Loucy (cell line): ENCODE measurements at regions not wholly inside any gene's neighbourhood (a gene's known extent, or its start where the extent isn't known, plus 50 kb on each side); places are given as distances from the start of the nearest gene placed in this dataset.

Experiments used
- H2AFZ ChIP-seq: fragments of 200-600 bp; sonication (generic); 2 replicates; pipeline ENCODE4 v1.6.0; 2016; ENCODE audit warnings: antibody characterized with exemption, mild to moderate bottlenecking, low read length, moderate library complexity
- H3F3A ChIP-seq: fragments of 200-600 bp; 2 replicates; pipeline ENCODE4 v1.6.0; 2016; ENCODE audit warnings: antibody characterized with exemption, low read depth, mild to moderate bottlenecking
- H3K27me3 ChIP-seq: fragments of 200-600 bp; sonication (generic); 2 replicates; pipeline ENCODE4 v1.6.1; 2014; ENCODE audit warnings: low read length, mild to moderate bottlenecking; ENCODE audit not compliant: insufficient read depth, poor library complexity, severe bottlenecking
- H3K36me3 ChIP-seq: fragments of 200-600 bp; sonication (generic); 2 replicates; pipeline ENCODE4 v1.6.1; 2016; ENCODE audit warnings: low read length; ENCODE audit not compliant: insufficient read depth
- H3K4me1 ChIP-seq: fragments of 200-600 bp; sonication (generic); 2 replicates; pipeline ENCODE4 v1.5.1; 2014; ENCODE audit warnings: low read length, mild to moderate bottlenecking; ENCODE audit not compliant: insufficient read depth, poor library complexity, severe bottlenecking
- H3K4me2 ChIP-seq: fragments of 200-600 bp; sonication (generic); 2 replicates; pipeline ENCODE4 v1.6.0; 2014; ENCODE audit warnings: antibody characterized with exemption, low read length, low read depth, mild to moderate bottlenecking; ENCODE audit not compliant: poor library complexity, severe bottlenecking
- H3K4me3 ChIP-seq: fragments of 200-600 bp; sonication (generic); 2 replicates; pipeline ENCODE4 v1.5.1; 2014; ENCODE audit warnings: low read length, mild to moderate bottlenecking, mixed read lengths; ENCODE audit not compliant: poor library complexity, severe bottlenecking
- H3K79me2 ChIP-seq: fragments of 200-600 bp; sonication (generic); 2 replicates; pipeline ENCODE4 v1.6.1; 2014; ENCODE audit warnings: low read length; ENCODE audit not compliant: insufficient read depth
- H3K9ac ChIP-seq: fragments of 200-600 bp; sonication (generic); 2 replicates; pipeline ENCODE4 v1.6.0; 2014; ENCODE audit warnings: mild to moderate bottlenecking, low read depth, low read length, moderate library complexity; ENCODE audit not compliant: poor library complexity, severe bottlenecking
- H3K9me2 ChIP-seq: fragments of 200-600 bp; sonication (generic); replicated peaks from 2 replicates; pipeline ENCODE4 v1.6.1; 2016; ENCODE audit warnings: low read depth, low read length, mixed read lengths
- H3K9me3 ChIP-seq: fragments of 200-600 bp; sonication (generic); 2 replicates; pipeline ENCODE4 v1.6.1; 2014; ENCODE audit warnings: mild to moderate bottlenecking, antibody characterized with exemption, low read length, low read depth; ENCODE audit not compliant: insufficient read depth
- H4K20me1 ChIP-seq: fragments of 200-600 bp; sonication (generic); 2 replicates; pipeline ENCODE4 v1.6.0; 2014; ENCODE audit warnings: antibody characterized with exemption, low read length, mild to moderate bottlenecking; ENCODE audit not compliant: insufficient read depth, poor library complexity, severe bottlenecking
- EZH2phosphoT487 ChIP-seq: fragments of 200-600 bp; IDR thresholded peaks from 2 replicates; pipeline ENCODE4 v1.6.1; 2018; ENCODE audit warnings: antibody characterized with exemption, mild to moderate bottlenecking, moderate library complexity, borderline replicate concordance
- TF ChIP-seq, protein P1 (sequence below): fragments of 200-600 bp; sonication (generic); conservative IDR thresholded peaks from 2 replicates; pipeline ENCODE4 v1.5.1; 2014; ENCODE audit warnings: mild to moderate bottlenecking, antibody characterized with exemption, low read length

DNA sequence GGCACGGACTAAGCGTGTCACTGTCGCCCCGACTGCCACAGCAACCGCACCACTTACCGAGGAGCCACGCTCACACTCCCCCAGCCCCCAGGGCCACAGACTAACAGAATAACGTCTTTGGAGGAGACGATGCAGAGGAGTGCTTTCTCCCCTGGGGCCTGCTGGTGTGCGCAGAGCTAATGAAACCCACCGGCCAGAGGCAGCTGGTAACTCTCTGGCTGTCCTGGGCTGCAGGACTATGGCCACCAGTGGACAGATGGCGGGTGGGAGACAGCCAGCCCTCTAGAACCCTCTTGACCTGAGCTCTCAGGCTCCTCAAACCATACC, 228.0 kb downstream of the DLL1 start:
- no peaks in the 10 kb centered on the region for H3K36me3 ChIP-seq
- H3K9me3 ChIP-seq: peaks cover 20% of the 10 kb centered on the region; the same call in 1 of the 2 replicates
- H3K9ac ChIP-seq: no peak overlapping the region
- no peak overlapping the region for H3K4me2 ChIP-seq
- no peaks in the 10 kb centered on the region for H3K9me2 ChIP-seq
- H2AFZ ChIP-seq: no peak overlapping the region
- no peaks in the 10 kb centered on the region for H3F3A ChIP-seq
- no peaks in the 10 kb centered on the region for H3K4me1 ChIP-seq
- H3K27me3 ChIP-seq: no peaks in the 10 kb centered on the region
- H4K20me1 ChIP-seq: no peaks in the 10 kb centered on the region
- TF ChIP-seq, protein P1, sequence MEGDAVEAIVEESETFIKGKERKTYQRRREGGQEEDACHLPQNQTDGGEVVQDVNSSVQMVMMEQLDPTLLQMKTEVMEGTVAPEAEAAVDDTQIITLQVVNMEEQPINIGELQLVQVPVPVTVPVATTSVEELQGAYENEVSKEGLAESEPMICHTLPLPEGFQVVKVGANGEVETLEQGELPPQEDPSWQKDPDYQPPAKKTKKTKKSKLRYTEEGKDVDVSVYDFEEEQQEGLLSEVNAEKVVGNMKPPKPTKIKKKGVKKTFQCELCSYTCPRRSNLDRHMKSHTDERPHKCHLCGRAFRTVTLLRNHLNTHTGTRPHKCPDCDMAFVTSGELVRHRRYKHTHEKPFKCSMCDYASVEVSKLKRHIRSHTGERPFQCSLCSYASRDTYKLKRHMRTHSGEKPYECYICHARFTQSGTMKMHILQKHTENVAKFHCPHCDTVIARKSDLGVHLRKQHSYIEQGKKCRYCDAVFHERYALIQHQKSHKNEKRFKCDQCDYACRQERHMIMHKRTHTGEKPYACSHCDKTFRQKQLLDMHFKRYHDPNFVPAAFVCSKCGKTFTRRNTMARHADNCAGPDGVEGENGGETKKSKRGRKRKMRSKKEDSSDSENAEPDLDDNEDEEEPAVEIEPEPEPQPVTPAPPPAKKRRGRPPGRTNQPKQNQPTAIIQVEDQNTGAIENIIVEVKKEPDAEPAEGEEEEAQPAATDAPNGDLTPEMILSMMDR: no peak
- no peak for TF ChIP-seq EZH2phosphoT487
- no peaks in the 10 kb centered on the region for H3K79me2 ChIP-seq
- H3K4me3 ChIP-seq: no peak overlapping the region

DNA sequence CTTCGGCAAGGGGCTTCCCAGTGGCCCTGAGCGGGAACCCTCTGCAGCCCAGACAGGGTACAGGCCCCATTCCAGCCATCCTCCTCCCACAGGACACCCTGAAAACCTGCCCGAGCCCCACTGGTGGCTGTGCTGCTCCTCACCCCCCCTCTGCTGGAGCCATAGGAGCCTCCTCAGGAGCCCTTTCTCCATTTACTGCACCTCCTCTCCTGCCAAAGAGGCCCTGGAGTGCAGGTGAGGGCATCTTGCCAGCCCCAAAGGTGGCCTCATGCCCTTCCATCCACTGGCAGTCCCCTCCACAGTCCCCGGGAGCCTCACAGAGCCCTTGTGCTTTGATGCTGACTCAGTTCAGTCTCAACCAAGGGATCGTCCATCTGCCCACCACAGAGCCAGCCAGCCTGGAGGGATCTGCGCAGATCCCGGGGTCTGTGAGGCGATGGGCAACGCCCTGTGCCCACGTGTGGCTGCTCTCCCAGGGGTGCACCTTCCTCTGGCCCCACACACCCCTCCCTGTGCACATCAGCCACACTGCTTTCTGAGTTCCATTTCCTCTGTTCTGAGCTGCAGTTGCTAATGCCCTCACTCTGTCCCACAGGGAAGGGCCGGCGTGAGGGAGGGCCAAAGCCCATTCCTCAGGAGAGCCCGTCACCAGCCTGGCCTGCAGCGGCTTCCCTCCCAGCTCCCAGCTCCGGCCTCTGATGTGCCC, 228.5 kb downstream of the DLL1 start:
- Histone ChIP-seq H3K36me3 (no peaks in the 10 kb centered on the region), H3K9me3 (peaks cover 15% of the 10 kb centered on the region; the same call in 1 of the 2 replicates), H3F3A (no peaks in the 10 kb centered on the region), H4K20me1 (no peaks in the 10 kb centered on the region), H3K4me1 (no peaks in the 10 kb centered on the region), H3K27me3 (no peaks in the 10 kb centered on the region), H3K9me2 (no peaks in the 10 kb centered on the region), H3K9ac (no peak overlapping the region), H2AFZ (no peak overlapping the region), H3K4me3 (no peak overlapping the region), H3K4me2 (no peak overlapping the region), H3K79me2 (no peaks in the 10 kb centered on the region)
- TF ChIP-seq, protein P1: no peak
- TF ChIP-seq EZH2phosphoT487: no peak

DNA sequence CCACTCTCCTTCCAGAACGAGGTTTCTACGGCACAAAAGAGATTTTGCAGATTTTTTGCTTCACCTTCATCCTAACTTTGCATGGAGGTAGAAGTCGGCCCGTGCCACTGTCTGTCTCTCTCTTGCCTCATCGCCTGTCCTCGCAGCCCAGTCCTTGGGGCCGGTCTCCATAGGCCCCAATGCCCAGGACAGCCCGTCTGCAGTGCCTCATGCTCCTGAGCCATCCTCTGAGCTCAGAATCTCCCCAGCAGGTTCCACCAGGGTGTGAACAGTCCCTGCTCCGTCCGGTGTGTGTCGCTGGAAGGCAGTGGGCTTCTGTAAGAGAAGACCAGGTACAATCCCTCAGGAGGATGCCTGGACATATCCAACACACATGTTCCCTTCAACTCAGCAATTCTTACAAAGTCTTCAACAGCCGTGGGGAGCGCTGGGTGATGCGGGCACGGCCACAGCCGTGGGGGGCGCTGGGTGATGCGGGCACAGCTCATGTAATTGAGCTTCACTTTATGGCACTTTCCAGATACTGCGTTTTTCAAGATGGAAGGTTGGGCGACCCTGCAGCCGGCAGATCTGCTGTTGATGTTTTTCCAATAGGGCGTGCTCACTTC, 231.9 kb downstream of the DLL1 start:
- no peaks in the 10 kb centered on the region for H4K20me1 ChIP-seq
- H3K36me3 ChIP-seq: no peaks in the 10 kb centered on the region
- H3K79me2 ChIP-seq: no peaks in the 10 kb centered on the region
- no peak for TF ChIP-seq EZH2phosphoT487
- TF ChIP-seq, protein P1: no peak
- no peak overlapping the region for H3K4me2 ChIP-seq
- H3K9me3 ChIP-seq: peaks cover 14% of the 10 kb centered on the region; the same call in 1 of the 2 replicates
- no peaks in the 10 kb centered on the region for H3K27me3 ChIP-seq
- H3K4me1 ChIP-seq: no peaks in the 10 kb centered on the region
- H3F3A ChIP-seq: no peaks in the 10 kb centered on the region
- no peak overlapping the region for H2AFZ ChIP-seq
- no peak overlapping the region for H3K4me3 ChIP-seq
- H3K9me2 ChIP-seq: no peaks in the 10 kb centered on the region
- no peak overlapping the region for H3K9ac ChIP-seq
